ENCODE measurements at regions not wholly inside any gene's neighbourhood (a gene's known extent, or its start where the extent isn't known, plus 50 kb on each side); places are given as distances from the start of the nearest gene placed in this dataset.

GRCh38 chr1:59089036-59089798 is 207.7 kb upstream of the FGGY start:
- TF ChIP-seq EZH2 (IDR thresholded peaks at IDR 0.05; ENCODE audit: borderline replicate concordance) (no peak), CTCF (IDR thresholded peaks at IDR 0.05; ENCODE audit: poor library complexity) (no peak), EZH2phosphoT487 (IDR thresholded peaks at IDR 0.05; ENCODE audit: low read depth, severe bottlenecking, unreplicated experiment) (no peak)

Data from hepatocyte (in vitro differentiated cells).